ENCODE measurements at regions not wholly inside any gene's neighbourhood (a gene's known extent, or its start where the extent isn't known, plus 50 kb on each side); places are given as distances from the start of the nearest gene placed in this dataset.

GRCh38 chr4:123046096-123046495 is 123.7 kb upstream of the NUDT6 start:
- Histone ChIP-seq H3K9ac (ENCODE audit: low read depth in 1 of 2, low read length in 2 of 2) (no peak overlapping the region), H3K27ac (ENCODE audit: low read depth, low read length) (no peak overlapping the region), H3K27me3 (ENCODE audit: control insufficient read depth in 1 of 2, insufficient read depth in 2 of 2, low read length in 2 of 2) (no peaks in the 10 kb centered on the region), H3K4me1 (ENCODE audit: control insufficient read depth in 1 of 2, insufficient read depth in 2 of 2, low read length in 2 of 2) (no peaks in the 10 kb centered on the region), H3K9me3 (ENCODE audit: control insufficient read depth in 1 of 2, low read length in 2 of 2) (peaks cover 7 to 33% of the 10 kb centered on the region in 2 donors), H3K4me3 (ENCODE audit: low read depth in 1 of 2, low read length in 2 of 2) (no peak overlapping the region), H3K36me3 (ENCODE audit: control insufficient read depth in 1 of 2, insufficient read depth in 2 of 2, low read length in 2 of 2) (no peaks in the 10 kb centered on the region)

- H3K27ac ChIP-seq (ENCODE audit: low read depth, low read length), result no peak overlapping the region
- no peaks in the 10 kb centered on the region for H3K4me1 ChIP-seq (ENCODE audit: control insufficient read depth in 1 of 2, insufficient read depth in 2 of 2, low read length in 2 of 2)
- H3K4me3 ChIP-seq (ENCODE audit: low read depth in 1 of 2, low read length in 2 of 2), result no peak overlapping the region
- no peaks in the 10 kb centered on the region for H3K36me3 ChIP-seq (ENCODE audit: control insufficient read depth in 1 of 2, insufficient read depth in 2 of 2, low read length in 2 of 2)
- no peaks in the 10 kb centered on the region for H3K27me3 ChIP-seq (ENCODE audit: control insufficient read depth in 1 of 2, insufficient read depth in 2 of 2, low read length in 2 of 2)
- H3K9me3 ChIP-seq (ENCODE audit: control insufficient read depth in 1 of 2, low read length in 2 of 2), result peaks cover 13 to 17% of the 10 kb centered on the region in 2 donors
- H3K9ac ChIP-seq (ENCODE audit: low read depth in 1 of 2, low read length in 2 of 2), result no peak overlapping the region
Measured at GRCh38 chr4:123050018-123050417, 127.6 kb upstream of the NUDT6 start.

GRCh38 chr4:123052007-123052406 is 129.6 kb upstream of the NUDT6 start:
- Histone ChIP-seq H3K4me3 (ENCODE audit: low read depth in 1 of 2, low read length in 2 of 2) (no peak overlapping the region), H3K27me3 (ENCODE audit: control insufficient read depth in 1 of 2, insufficient read depth in 2 of 2, low read length in 2 of 2) (no peaks in the 10 kb centered on the region), H3K27ac (ENCODE audit: low read depth, low read length) (no peak overlapping the region), H3K9me3 (ENCODE audit: control insufficient read depth in 1 of 2, low read length in 2 of 2) (peaks cover 13 to 17% of the 10 kb centered on the region in 2 donors), H3K36me3 (ENCODE audit: control insufficient read depth in 1 of 2, insufficient read depth in 2 of 2, low read length in 2 of 2) (peaks cover 0 to 3% of the 10 kb centered on the region in 2 donors), H3K9ac (ENCODE audit: low read depth in 1 of 2, low read length in 2 of 2) (no peak overlapping the region), H3K4me1 (ENCODE audit: control insufficient read depth in 1 of 2, insufficient read depth in 2 of 2, low read length in 2 of 2) (no peaks in the 10 kb centered on the region)

GRCh38 chr4:123055943-123056342 is 133.5 kb upstream of the NUDT6 start:
- Histone ChIP-seq H3K9ac (ENCODE audit: low read depth in 1 of 2, low read length in 2 of 2) (no peak overlapping the region), H3K9me3 (ENCODE audit: control insufficient read depth in 1 of 2, low read length in 2 of 2) (peaks cover 9 to 13% of the 10 kb centered on the region in 2 donors), H3K27ac (ENCODE audit: low read depth, low read length) (no peak overlapping the region), H3K4me1 (ENCODE audit: control insufficient read depth in 1 of 2, insufficient read depth in 2 of 2, low read length in 2 of 2) (no peaks in the 10 kb centered on the region), H3K27me3 (ENCODE audit: control insufficient read depth in 1 of 2, insufficient read depth in 2 of 2, low read length in 2 of 2) (no peaks in the 10 kb centered on the region), H3K36me3 (ENCODE audit: control insufficient read depth in 1 of 2, insufficient read depth in 2 of 2, low read length in 2 of 2) (peaks cover 0 to 5% of the 10 kb centered on the region in 2 donors), H3K4me3 (ENCODE audit: low read depth in 1 of 2, low read length in 2 of 2) (no peak overlapping the region)

- peaks cover 0 to 5% of the 10 kb centered on the region in 2 donors for H3K36me3 ChIP-seq (ENCODE audit: control insufficient read depth in 1 of 2, insufficient read depth in 2 of 2, low read length in 2 of 2)
- no peaks in the 10 kb centered on the region for H3K4me1 ChIP-seq (ENCODE audit: control insufficient read depth in 1 of 2, insufficient read depth in 2 of 2, low read length in 2 of 2)
- H3K9me3 ChIP-seq (ENCODE audit: control insufficient read depth in 1 of 2, low read length in 2 of 2), result no peaks in the 10 kb centered on the region
- H3K27ac ChIP-seq (ENCODE audit: low read depth, low read length), result no peak overlapping the region
- no peaks in the 10 kb centered on the region for H3K27me3 ChIP-seq (ENCODE audit: control insufficient read depth in 1 of 2, insufficient read depth in 2 of 2, low read length in 2 of 2)
- no peak overlapping the region for H3K4me3 ChIP-seq (ENCODE audit: low read depth in 1 of 2, low read length in 2 of 2)
- no peak overlapping the region for H3K9ac ChIP-seq (ENCODE audit: low read depth in 1 of 2, low read length in 2 of 2)
Measured at GRCh38 chr4:123060039-123060770, 137.8 kb upstream of the NUDT6 start.

GRCh38 chr4:123064390-123064789 is 142.0 kb upstream of the NUDT6 start:
- Histone ChIP-seq H3K4me1 (ENCODE audit: control insufficient read depth in 1 of 2, insufficient read depth in 2 of 2, low read length in 2 of 2) (no peaks in the 10 kb centered on the region), H3K27me3 (ENCODE audit: control insufficient read depth in 1 of 2, insufficient read depth in 2 of 2, low read length in 2 of 2) (no peaks in the 10 kb centered on the region), H3K9me3 (ENCODE audit: control insufficient read depth in 1 of 2, low read length in 2 of 2) (no peaks in the 10 kb centered on the region), H3K36me3 (ENCODE audit: control insufficient read depth in 1 of 2, insufficient read depth in 2 of 2, low read length in 2 of 2) (no peaks in the 10 kb centered on the region), H3K9ac (ENCODE audit: low read depth in 1 of 2, low read length in 2 of 2) (no peak overlapping the region), H3K4me3 (ENCODE audit: low read depth in 1 of 2, low read length in 2 of 2) (no peak overlapping the region), H3K27ac (ENCODE audit: low read depth, low read length) (no peak overlapping the region)

GRCh38 chr4:123068081-123068480 is 145.7 kb upstream of the NUDT6 start:
- Histone ChIP-seq H3K27ac (ENCODE audit: low read depth, low read length) (no peak overlapping the region), H3K9ac (ENCODE audit: low read depth in 1 of 2, low read length in 2 of 2) (no peak overlapping the region), H3K9me3 (ENCODE audit: control insufficient read depth in 1 of 2, low read length in 2 of 2) (no peaks in the 10 kb centered on the region), H3K4me1 (ENCODE audit: control insufficient read depth in 1 of 2, insufficient read depth in 2 of 2, low read length in 2 of 2) (no peaks in the 10 kb centered on the region), H3K36me3 (ENCODE audit: control insufficient read depth in 1 of 2, insufficient read depth in 2 of 2, low read length in 2 of 2) (no peaks in the 10 kb centered on the region), H3K27me3 (ENCODE audit: control insufficient read depth in 1 of 2, insufficient read depth in 2 of 2, low read length in 2 of 2) (no peaks in the 10 kb centered on the region), H3K4me3 (ENCODE audit: low read depth in 1 of 2, low read length in 2 of 2) (no peak overlapping the region)

GRCh38 chr4:123072060-123072459 is 149.7 kb upstream of the NUDT6 start:
- H3K4me3 ChIP-seq (ENCODE audit: low read depth in 1 of 2, low read length in 2 of 2), result no peak overlapping the region
- no peak overlapping the region for H3K27ac ChIP-seq (ENCODE audit: low read depth, low read length)
- no peaks in the 10 kb centered on the region for H3K9me3 ChIP-seq (ENCODE audit: control insufficient read depth in 1 of 2, low read length in 2 of 2)
- H3K9ac ChIP-seq (ENCODE audit: low read depth in 1 of 2, low read length in 2 of 2), result no peak overlapping the region
- no peaks in the 10 kb centered on the region for H3K36me3 ChIP-seq (ENCODE audit: control insufficient read depth in 1 of 2, insufficient read depth in 2 of 2, low read length in 2 of 2)
- H3K4me1 ChIP-seq (ENCODE audit: control insufficient read depth in 1 of 2, insufficient read depth in 2 of 2, low read length in 2 of 2), result no peaks in the 10 kb centered on the region
- H3K27me3 ChIP-seq (ENCODE audit: control insufficient read depth in 1 of 2, insufficient read depth in 2 of 2, low read length in 2 of 2), result no peaks in the 10 kb centered on the region

- no peak overlapping the region for H3K27ac ChIP-seq (ENCODE audit: low read depth, low read length)
- H3K4me3 ChIP-seq (ENCODE audit: low read depth in 1 of 2, low read length in 2 of 2), result no peak overlapping the region
- no peaks in the 10 kb centered on the region for H3K4me1 ChIP-seq (ENCODE audit: control insufficient read depth in 1 of 2, insufficient read depth in 2 of 2, low read length in 2 of 2)
- no peak overlapping the region for H3K9ac ChIP-seq (ENCODE audit: low read depth in 1 of 2, low read length in 2 of 2)
- H3K36me3 ChIP-seq (ENCODE audit: control insufficient read depth in 1 of 2, insufficient read depth in 2 of 2, low read length in 2 of 2), result no peaks in the 10 kb centered on the region
- H3K9me3 ChIP-seq (ENCODE audit: control insufficient read depth in 1 of 2, low read length in 2 of 2), result no peaks in the 10 kb centered on the region
- H3K27me3 ChIP-seq (ENCODE audit: control insufficient read depth in 1 of 2, insufficient read depth in 2 of 2, low read length in 2 of 2), result no peaks in the 10 kb centered on the region
Measured at GRCh38 chr4:123073650-123074049, 151.3 kb upstream of the NUDT6 start.

- no peaks in the 10 kb centered on the region for H3K36me3 ChIP-seq (ENCODE audit: control insufficient read depth in 1 of 2, insufficient read depth in 2 of 2, low read length in 2 of 2)
- no peaks in the 10 kb centered on the region for H3K4me1 ChIP-seq (ENCODE audit: control insufficient read depth in 1 of 2, insufficient read depth in 2 of 2, low read length in 2 of 2)
- no peak overlapping the region for H3K27ac ChIP-seq (ENCODE audit: low read depth, low read length)
- H3K9me3 ChIP-seq (ENCODE audit: control insufficient read depth in 1 of 2, low read length in 2 of 2), result no peaks in the 10 kb centered on the region
- H3K27me3 ChIP-seq (ENCODE audit: control insufficient read depth in 1 of 2, insufficient read depth in 2 of 2, low read length in 2 of 2), result no peaks in the 10 kb centered on the region
- H3K9ac ChIP-seq (ENCODE audit: low read depth in 1 of 2, low read length in 2 of 2), result no peak overlapping the region
- no peak overlapping the region for H3K4me3 ChIP-seq (ENCODE audit: low read depth in 1 of 2, low read length in 2 of 2)
Measured at GRCh38 chr4:123077330-123077729, 154.9 kb upstream of the NUDT6 start.

All from duodenal mucosa (tissue), 2 donors.